HG02763 (cell line): ENCODE measurements at regions not wholly inside any gene's neighbourhood (a gene's known extent, or its start where the extent isn't known, plus 50 kb on each side); places are given as distances from the start of the nearest gene placed in this dataset.
A peak's percentile ranks its signal among the peaks of the same experiment; 100 is the strongest.
"Not testable (repeated sequence)": the region's sequence is repeated elsewhere in the genome, so short reads cannot be mapped to it uniquely, and the experiment has no call there.

ENCODE experiments used
- ATAC-seq: cut with Tn5 transposase; IDR thresholded peaks from one replicate; pipeline ENCODE4 v1.9.1; 2021; ENCODE audit warnings: mild to moderate bottlenecking, moderate library complexity; ENCODE audit not compliant: unreplicated experiment

DNA sequence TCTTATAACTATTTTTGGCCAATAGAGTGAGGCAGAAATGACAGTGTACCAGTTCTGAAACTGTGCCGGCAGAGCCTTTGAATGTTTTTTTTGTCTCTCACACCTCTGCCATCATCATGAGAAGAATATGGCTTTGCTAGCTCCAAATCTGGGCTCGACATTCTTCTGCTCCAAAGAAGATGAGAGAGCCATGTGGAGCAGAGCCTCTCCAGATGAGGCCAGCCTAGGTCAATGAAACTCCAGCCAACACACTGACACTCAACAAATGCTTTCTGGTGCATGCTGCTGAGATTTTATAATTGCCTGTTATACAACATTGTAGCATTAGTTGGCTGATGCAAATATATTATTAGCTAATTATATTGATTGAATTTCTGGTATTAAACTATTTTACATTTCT is 154.7 kb downstream of the SLC38A4 start:
- no peak for ATAC-seq

DNA sequence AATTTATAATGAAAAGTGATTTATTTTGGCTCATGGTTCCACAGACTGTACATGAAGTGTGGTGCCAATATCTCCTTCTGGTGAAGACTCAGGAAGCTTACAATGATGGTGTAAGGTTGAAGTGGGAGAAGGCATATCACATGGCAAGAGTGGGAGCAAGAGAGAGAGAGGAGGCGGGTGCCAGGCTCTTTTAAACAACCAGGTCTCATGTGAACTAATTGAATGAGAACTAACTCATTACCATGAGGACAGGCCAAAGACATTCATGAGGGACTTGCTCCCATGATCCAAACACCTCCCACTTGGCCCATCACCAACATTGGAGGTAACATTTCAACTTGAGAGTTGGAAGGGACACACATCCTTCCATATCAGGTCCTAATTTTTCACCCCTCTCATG is 155.2 kb downstream of the SLC38A4 start:
- no peak for ATAC-seq

DNA sequence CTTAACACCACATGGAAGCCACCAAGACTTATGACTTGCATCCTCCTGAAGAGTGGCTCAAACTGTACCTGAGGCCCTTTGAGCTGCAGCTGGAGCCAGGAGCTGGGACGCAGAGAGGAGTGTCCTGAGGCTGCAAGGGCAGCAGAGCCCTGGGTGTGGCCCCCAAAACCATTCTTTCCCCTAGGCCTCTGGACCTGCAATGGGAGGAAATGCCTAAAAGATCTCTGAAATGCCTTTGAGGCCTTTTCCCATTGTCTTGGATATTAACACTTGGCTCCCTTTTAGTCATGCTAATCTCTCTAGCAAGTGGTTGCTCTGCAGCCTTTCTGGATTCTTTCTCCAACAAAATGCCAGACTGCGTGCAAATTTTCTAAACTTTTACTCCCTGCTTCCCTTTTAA is 156.1 kb downstream of the SLC38A4 start:
- ATAC-seq, result no peak

DNA sequence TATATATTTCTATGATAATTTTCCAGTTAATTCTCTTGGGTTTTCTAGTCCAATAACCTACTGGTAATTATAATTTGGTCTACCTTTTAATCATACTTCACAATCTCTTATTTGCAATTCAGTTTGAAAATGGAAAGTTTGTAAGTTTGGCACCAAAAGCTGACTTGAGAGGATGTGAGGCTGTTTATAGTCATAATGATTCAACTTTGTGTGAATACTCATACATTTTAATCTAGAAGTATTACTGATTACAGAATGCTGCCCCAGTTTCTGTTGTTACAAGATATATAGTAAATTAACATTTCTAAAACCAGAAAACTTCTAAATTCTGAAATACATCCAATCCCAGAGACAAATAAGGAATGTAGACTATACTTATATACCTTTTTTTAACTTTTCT is 158.2 kb downstream of the SLC38A4 start:
- ATAC-seq, result no peak

DNA sequence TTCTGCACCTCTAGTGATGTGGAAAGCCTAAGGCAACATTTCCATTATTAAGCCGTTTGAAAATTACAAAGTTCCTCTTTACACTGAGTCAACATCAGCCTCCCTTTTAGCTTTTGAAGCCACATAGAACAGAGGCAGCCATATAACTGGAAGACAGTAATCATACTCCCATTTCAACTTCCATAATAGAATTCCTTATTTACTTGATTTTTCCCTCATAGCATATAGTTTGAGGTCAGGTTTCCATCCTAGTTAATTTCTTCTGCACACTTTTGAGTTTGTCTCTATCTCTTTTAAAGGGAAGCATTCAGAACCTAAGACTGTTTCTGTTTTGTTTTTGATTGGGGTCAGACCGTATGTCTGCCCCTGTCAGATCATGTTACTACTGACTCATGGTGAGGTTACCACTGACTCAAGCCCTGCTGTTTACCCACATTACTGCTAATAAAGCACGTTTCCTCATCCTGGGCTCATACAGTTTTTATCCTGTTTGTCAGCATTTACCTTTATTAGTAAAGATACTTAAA is 161.0 kb downstream of the SLC38A4 start:
- ATAC-seq, result no peak

DNA sequence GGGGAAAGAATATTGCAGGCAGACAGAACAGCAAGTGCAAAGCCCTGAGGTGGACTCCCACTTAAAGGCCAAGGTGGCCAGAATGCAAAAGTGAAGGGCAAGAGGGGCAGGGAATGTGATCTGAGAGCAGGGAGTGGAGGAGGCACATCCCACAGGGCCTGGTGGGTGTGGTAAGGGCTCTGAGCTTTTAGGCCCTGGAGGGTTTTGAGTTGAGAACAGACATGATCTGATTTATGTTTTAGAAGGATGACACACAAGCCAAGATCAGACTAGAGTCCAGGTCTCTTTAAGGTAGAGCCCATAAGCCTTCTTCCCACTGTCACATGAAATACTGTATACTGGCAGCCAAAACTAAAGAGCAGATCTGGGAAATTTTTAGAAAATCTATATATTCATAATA is 162.5 kb downstream of the SLC38A4 start:
- no peak for ATAC-seq

DNA sequence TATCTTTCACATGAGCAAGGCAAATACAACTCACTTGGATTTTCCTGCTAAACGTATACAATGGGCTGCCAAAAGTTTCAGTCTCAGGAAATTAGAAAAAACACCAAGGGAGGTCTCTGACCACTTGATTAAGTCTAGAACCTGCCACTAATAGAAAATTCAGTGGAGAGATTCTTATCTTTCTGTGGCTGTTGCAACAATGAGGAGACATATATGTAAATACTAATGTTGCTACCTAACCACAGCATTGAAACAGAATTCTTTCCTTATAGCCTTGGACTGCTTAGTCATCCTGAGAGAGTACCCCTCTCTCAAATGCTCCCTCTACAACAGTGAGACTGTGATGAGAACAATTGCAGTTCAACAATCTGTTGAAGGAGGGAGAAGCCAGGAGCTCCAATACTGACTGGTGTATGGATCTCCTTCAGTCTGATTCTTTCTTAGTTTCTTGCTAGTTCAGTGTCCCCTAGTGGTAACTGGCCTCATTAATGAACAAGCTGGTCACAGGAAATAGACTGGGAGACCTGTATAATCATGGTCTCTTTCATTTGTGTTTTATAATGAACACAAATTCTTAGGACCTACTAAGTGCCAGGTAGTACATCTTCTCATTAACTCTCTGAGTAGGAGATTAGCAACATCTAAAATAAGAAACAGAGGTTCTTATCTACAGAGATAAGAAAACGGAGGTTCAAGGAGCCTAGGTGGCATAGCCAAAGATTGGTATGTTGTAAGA is 164.5 kb downstream of the SLC38A4 start:
- peak; percentile 73 for ATAC-seq

DNA sequence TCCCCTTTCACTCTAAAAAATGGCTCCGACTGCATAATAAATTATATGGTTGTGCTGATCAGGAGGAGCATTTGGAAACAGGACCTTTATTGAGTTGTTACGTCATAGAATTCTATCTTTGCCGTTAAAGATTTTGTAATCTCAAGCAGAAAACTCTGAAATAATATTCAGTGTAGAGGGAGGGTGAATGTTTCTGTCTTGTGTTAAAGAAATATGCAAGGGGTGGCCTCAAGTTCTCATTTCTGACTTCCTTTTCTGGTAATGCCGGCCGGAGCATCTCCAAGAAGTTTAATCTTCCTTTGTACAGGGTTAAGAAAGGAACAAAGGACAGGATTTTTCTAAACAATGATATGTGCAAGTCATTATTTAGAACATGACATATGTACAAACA is 165.1 kb downstream of the SLC38A4 start:
- no peak for ATAC-seq

DNA sequence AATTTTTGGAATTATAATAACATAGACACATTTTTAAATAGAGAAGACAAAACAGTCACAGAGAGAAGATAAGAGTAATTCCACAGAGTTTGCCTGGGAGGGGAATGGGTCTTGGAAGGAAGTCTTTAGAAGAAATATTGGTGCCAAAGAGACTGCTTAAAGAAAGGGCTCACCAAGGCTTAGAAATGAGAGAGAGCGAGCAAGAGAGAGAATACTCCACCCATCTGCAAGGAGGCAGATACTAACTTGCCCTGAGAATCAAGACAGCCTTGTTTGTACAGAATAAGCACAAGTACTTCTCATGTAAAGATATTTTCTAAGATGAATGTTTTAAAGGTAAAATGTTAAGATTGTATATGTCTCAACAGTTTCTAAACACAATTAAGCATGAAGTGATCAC is 165.5 kb downstream of the SLC38A4 start:
- no peak for ATAC-seq

DNA sequence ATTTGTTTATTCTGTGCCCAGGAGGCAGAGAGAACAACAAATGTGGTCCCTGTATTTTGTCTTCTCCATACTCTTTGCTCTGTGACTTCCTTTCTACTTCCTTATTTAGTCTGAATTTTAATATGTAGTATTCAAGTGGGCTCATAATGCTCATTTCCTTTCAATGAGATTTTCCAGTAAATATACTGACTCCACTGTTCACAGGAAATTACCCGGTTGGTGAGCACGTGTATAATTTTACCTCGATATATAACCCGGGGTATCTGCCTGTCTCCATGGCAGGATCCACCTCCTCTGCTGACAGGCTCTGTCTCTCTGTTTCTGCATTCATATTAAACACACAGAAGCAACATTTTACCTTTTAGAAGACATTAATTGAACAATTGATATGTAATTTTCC is 166.0 kb downstream of the SLC38A4 start:
- no peak for ATAC-seq

DNA sequence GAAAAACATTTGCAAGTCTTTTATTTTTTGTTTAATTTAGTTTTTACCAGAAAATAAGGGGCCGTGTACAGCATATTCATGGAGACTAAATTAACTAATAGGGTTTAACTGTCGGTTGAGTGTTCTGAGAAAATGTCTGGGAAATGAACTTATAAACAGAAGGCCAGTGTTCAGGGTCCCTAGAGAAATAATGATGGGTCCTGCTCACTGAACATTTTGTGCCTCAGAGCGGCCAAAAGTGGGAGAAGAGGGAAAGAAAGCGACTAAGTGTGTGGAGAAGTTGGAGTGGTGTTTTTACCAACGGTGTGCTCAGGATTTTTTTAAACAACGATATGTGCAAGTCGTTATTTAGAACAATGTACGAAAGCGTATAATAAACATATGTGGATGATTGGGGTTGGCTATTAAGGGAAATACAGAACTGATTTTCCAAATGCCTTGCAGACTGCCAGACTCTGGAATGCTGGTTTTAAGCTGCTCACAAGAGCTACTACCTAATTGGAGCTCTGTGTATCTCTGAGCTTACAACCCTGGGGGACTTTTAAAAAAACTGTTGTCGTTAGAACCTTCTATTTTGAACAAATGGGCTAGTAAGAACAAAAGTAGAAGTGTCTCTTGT is 166.7 kb downstream of the SLC38A4 start:
- ATAC-seq, result no peak

DNA sequence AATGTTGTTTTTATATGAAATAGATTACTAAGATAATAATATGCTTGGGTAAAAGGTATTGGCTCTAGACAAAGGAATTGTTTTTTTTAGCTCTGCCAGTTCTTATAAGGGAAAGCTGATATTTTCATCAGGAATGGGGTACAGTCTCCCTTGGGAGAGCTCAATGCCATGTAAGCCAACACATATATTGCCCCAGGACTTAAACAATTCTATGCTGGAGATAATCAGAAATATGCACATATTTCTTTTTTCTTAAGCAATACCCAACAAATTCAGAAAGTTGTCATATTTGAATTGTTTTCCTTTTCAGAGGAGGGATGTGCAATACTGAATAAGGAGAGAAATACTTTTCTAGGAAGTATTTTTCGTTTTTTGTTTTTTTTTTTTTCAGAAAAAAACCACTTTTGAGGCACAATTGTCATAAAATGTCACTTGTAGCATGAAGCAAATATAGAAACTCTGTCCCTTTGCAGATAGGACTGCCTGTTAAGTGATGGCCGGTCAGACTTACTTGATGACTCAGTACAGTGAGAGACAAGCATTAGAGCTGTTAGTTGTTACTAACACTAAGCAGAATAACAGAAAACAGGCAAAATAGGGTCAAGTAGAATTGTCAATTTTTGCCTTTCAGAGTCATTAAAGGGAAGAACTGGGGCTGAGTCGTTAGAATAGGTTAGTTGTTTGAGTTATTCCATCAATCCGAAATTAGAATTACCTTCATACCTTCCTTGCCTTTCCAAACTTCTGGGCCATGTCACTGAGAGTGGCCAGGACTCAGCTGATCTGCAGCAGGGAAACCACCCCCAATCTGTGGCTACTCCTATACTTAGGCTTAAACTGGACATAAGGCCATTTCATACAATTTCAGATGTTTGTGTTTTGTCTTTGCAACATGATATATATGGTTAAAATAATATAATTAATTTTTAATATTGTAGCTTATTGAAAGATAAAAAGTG is 168.1 kb downstream of the SLC38A4 start:
- no peak for ATAC-seq

DNA sequence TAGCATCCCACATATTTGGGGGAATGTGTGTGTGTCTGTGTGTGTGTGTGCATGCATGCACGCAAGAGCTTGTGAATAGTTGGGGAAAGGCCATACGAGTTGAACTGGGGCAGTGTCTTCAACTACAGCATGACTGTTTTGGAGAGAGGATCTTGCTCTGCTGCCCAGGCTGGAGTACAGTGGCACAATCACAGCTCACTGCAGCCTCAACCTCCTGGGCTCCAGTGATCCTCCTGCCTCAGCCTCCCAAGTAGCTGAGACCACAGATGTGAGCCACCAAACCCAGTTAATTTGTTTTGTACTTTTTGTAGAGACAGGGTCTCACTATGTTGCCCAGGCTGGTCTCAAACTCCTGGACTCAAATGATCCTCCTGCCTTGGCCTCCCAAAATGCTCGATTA is 169.8 kb downstream of the SLC38A4 start:
- not testable (repeated sequence) for ATAC-seq

DNA sequence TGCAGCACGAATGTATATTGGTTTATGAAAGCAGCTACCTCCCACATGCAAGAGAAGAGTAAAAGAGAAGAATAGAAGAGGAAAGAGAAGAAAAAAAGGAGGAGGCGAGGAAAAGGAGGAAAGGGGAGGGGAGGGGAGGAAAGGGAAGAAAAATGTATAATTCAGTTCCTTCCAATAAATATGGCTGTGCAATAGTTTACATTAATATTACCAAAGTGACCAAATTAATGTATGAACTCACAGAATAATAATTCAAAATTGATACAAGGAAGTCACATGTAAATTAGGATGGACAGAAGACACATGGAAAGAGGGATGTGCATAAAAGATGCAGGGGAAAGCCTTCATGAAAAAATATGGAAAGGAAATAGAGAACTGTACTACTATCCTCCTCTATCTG is 172.5 kb downstream of the SLC38A4 start:
- no peak for ATAC-seq

DNA sequence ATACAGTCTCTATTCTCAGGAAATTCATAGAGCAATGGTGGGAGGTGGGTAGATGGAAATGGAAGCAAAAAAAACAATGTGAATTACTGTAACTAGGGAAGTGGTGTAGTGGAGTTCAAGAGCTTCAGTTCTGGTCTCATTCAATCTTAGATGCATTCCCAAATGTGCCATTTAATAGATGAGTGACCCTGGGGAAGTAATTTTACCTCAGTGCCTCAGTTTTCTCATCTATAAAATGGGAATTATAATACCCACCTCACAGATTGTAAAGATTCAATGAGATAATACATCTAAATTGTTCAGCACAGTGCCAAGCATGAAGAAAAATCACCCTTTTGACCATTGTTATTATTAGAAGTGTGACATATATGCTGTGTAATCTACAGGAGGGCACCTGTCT is 173.1 kb downstream of the SLC38A4 start:
- no peak for ATAC-seq

DNA sequence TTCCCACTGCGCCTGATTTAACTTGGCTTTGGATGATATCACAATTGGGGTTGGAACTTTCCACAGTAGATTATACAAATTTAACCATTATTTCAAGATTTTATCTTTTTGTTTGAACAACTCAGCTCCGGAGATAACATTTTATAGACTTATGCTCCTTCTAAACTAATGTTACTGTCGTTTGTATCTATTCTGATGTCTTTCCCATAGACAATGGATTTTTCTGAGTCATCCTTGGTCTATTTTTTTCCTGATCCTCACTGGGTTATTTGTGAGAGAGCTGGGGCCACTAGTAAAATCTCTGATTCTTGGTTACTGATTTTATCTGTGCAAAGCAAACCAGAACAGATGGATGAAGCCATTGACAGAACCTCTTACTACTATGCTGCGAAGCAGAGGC is 175.1 kb downstream of the SLC38A4 start:
- no peak for ATAC-seq

DNA sequence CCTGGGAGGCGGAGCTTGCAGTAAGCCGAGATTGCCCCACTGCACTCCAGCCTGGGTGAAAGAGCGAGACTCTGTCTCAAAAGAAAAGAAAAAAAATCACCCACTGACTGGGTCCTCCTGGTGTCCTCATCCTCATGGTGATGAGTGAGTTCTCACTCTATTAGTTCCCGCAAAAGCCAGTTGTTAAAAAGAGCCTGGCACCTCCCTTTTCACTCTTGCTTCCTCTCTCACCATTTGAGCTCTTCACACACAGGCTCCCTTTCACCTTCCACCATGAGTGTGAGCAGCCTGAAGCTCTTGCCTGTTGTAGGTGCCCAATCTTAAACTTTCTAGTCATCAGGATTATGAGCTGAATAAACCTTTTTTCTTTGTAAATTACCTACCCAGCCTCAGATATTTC is 176.4 kb downstream of the SLC38A4 start:
- ATAC-seq, result no peak

DNA sequence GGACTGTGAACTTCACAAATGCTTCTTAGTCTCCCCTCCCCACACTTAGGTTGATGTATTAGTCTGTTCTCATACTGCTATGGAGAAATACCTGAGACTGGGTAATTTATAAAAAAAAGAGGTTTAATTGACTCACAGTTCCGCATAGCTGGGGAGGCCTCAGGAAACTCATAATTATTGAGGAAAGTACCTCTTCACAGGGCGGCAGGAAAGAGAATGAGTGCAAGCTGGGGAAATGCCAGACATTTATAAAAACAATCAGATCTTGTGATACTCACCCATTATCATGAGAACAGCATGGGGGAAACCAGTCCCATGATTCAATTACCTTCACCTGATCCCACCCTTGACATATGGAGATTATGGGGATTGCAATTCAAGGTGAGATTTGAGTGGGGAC is 178.8 kb downstream of the SLC38A4 start:
- ATAC-seq, result no peak

DNA sequence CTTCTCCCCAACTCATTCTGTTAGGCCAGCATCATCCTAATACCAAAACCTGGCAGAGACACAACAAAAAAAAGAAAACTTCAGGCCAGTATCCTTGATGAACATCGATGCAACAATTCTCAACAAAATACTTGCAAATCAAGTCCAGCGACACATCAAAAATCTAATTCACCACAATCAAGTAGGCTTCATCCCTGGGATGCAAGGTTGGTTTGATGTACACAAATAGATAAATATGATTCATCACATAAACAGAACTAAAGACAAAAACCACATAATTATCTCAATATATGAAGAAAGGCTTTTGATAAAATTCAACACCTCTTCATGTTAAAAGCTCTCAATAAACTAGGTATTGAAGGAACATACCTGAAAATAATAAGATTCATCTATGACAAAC is 184.1 kb downstream of the SLC38A4 start:
- not testable (repeated sequence) for ATAC-seq

DNA sequence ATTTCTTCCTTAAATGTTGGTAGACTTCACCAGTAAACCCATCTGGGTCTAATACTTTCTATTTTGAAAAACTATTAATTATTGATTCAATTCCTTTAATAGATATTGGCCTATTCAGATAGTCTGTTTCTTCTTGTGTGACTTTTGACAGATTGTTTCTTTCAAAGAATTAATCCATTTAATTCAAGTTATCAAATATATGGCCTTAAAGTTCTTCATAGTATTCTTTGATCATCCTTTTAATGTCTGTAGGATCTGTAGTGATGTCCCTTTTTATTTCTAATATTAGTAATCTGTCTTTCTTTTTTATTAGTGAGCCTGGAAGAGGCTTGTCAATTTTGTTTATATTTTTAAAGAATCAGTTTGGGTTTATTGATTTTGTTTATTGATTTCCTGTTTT is 190.0 kb downstream of the SLC38A4 start:
- no peak for ATAC-seq
